DND-41 (cell line): ENCODE measurements at regions not wholly inside any gene's neighbourhood (a gene's known extent, or its start where the extent isn't known, plus 50 kb on each side); places are given as distances from the start of the nearest gene placed in this dataset.
A peak's percentile ranks its signal among the peaks of the same experiment; 100 is the strongest.
"Not testable (repeated sequence)": the region's sequence is repeated elsewhere in the genome, so short reads cannot be mapped to it uniquely, and the experiment has no call there.

Source experiments
- ATAC-seq: fragments of 200-7000 bp; cut with Tn5 transposase; 3 replicates; pipeline ENCODE4 v1.9.1; 2021; ENCODE audit warnings: low read depth; ENCODE audit not compliant: insufficient read depth
- DNase-seq: peaks from one replicate; pipeline ENCODE4 v3.0.0-alpha.2; 2020
- H2AFZ ChIP-seq: 2 replicates; pipeline ENCODE4 v1.6.0; 2012; ENCODE audit warnings: low read depth, low read length
- H3K27ac ChIP-seq: 2 replicates; pipeline ENCODE4 v1.5.1; 2012; ENCODE audit warnings: low read length, inconsistent platforms
- H3K27me3 ChIP-seq: fragments of 200-600 bp; sonication (generic); 2 replicates; pipeline ENCODE4 v1.6.0; 2012; ENCODE audit warnings: low read length, mild to moderate bottlenecking, inconsistent platforms; ENCODE audit not compliant: insufficient read depth, poor library complexity
- H3K36me3 ChIP-seq: 2 replicates; pipeline ENCODE4 v1.5.1; 2012; ENCODE audit warnings: low read length, inconsistent platforms; ENCODE audit not compliant: insufficient read depth
- H3K4me1 ChIP-seq: 2 replicates; pipeline ENCODE4 v1.5.1; 2012; ENCODE audit warnings: mild to moderate bottlenecking, low read length; ENCODE audit not compliant: insufficient read depth
- H3K4me2 ChIP-seq: 2 replicates; pipeline ENCODE4 v1.6.0; 2012; ENCODE audit warnings: mild to moderate bottlenecking, moderate library complexity, low read length, inconsistent platforms; ENCODE audit not compliant: insufficient read depth
- H3K4me3 ChIP-seq, 2 experiments: fragments of 200-600 bp in 1 of 2; shearing (Covaris generic) in 1 of 2; 2 replicates each; pipeline ENCODE4 v1.5.1; 2012 to 2016; ENCODE audit warnings: inconsistent platforms in 2 of 2, low read length in 2 of 2, mild to moderate bottlenecking in 2 of 2, low read depth in 1 of 2, moderate library complexity in 1 of 2
- H3K79me2 ChIP-seq: 2 replicates; pipeline ENCODE4 v1.6.0; 2012; ENCODE audit warnings: low read length, inconsistent platforms; ENCODE audit not compliant: insufficient read depth
- H3K9ac ChIP-seq: 2 replicates; pipeline ENCODE4 v1.6.0; 2012; ENCODE audit warnings: low read depth, mild to moderate bottlenecking, inconsistent platforms, low read length, moderate library complexity
- H3K9me3 ChIP-seq: 2 replicates; pipeline ENCODE4 v1.5.1; 2012; ENCODE audit warnings: low read length, moderate library complexity, mild to moderate bottlenecking, inconsistent platforms; ENCODE audit not compliant: insufficient read depth, severe bottlenecking
- H4K20me1 ChIP-seq: 2 replicates; pipeline ENCODE4 v1.6.0; 2012; ENCODE audit warnings: low read length; ENCODE audit not compliant: insufficient read depth
- EZH2 ChIP-seq: IDR thresholded peaks from 3 replicates; pipeline ENCODE4 v1.6.1; 2012; ENCODE audit warnings: borderline replicate concordance, low read depth, mild to moderate bottlenecking, moderate library complexity, low read length, inconsistent platforms; ENCODE audit not compliant: severe bottlenecking
- TF ChIP-seq, protein P1 (sequence below): IDR thresholded peaks from 2 replicates; pipeline ENCODE4 v1.5.1; 2012; ENCODE audit warnings: borderline replicate concordance, low read length, moderate library complexity, mild to moderate bottlenecking; ENCODE audit not compliant: poor library complexity, severe bottlenecking; ENCODE audit errors: extremely low read depth

DNA sequence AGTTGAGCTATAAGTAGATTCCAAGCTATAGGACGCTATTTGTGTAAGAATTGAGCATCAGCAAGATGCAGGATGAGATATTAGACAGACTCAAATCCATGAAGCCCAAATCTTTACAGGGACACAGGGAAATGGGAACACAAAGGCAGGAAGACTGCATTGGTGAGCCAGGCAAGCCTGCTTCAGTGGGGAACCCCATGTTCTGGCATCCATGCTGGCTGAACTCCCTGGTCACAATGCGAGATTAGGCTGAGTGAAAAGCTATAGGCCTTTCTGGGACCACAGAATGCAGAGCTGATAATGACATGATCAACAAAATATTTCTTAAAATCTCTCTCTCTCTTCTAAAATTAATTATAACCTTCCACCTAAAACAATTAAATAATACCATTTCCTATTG lies 170.5 kb downstream of the CDC14C start:
- no peak for DNase-seq

DNA sequence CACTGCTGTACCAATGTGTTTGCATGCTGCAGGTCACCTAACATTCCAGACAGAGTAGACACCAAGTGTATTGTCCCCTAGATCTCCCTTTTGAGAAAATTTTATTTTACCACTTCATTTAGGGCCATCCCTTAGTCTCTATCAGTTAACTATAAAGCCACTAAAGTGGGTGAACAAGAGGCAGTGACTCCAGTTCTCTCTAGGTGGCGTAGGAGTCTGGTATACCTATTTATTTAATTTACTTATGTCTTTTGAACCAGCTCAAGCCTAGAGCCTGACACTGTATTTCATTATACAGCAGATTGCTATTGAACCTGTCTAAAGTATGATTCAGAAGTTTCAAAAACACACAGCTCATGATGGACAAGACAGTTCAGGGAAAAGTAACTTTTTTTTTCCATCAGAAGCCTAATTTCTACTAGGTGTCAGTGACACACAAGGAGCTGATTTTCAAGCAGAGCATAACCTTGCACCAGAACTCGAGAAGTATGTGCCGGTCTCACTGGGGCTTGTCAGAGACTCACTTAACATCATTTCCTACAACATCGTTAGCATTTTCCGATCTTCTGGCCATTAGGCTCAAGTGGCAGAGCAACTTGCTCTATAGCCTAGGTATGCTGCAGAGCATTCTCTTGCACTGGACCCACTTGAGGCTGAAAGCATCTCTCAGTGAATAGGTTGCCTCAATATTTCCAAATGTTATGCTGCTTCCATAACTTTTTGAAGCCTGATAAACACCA lies 175.4 kb downstream of the CDC14C start:
- H4K20me1 ChIP-seq: no peaks in the 10 kb centered on the region
- DNase-seq (no peak), ATAC-seq (no peak)
- H3K9ac ChIP-seq: no peak overlapping the region
- H3K4me2 ChIP-seq: no peak overlapping the region
- H2AFZ ChIP-seq: no peak overlapping the region
- H3K27me3 ChIP-seq: no peaks in the 10 kb centered on the region
- H3K36me3 ChIP-seq: no peaks in the 10 kb centered on the region
- no peak overlapping the region for H3K27ac ChIP-seq
- H3K4me1 ChIP-seq: no peaks in the 10 kb centered on the region
- no peaks in the 10 kb centered on the region for H3K9me3 ChIP-seq
- H3K79me2 ChIP-seq: no peaks in the 10 kb centered on the region
- no peak for TF ChIP-seq EZH2
- TF ChIP-seq, protein P1, sequence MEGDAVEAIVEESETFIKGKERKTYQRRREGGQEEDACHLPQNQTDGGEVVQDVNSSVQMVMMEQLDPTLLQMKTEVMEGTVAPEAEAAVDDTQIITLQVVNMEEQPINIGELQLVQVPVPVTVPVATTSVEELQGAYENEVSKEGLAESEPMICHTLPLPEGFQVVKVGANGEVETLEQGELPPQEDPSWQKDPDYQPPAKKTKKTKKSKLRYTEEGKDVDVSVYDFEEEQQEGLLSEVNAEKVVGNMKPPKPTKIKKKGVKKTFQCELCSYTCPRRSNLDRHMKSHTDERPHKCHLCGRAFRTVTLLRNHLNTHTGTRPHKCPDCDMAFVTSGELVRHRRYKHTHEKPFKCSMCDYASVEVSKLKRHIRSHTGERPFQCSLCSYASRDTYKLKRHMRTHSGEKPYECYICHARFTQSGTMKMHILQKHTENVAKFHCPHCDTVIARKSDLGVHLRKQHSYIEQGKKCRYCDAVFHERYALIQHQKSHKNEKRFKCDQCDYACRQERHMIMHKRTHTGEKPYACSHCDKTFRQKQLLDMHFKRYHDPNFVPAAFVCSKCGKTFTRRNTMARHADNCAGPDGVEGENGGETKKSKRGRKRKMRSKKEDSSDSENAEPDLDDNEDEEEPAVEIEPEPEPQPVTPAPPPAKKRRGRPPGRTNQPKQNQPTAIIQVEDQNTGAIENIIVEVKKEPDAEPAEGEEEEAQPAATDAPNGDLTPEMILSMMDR: peak; percentile 25
- H3K4me3 ChIP-seq: no peak overlapping the region

More for the DNA sequence above, 170.5 kb downstream of the CDC14C start:
- no peak overlapping the region for H3K9ac ChIP-seq
- no peak for ATAC-seq
- H2AFZ ChIP-seq: no peak overlapping the region
- H4K20me1 ChIP-seq: no peaks in the 10 kb centered on the region
- H3K27me3 ChIP-seq: no peaks in the 10 kb centered on the region
- no peaks in the 10 kb centered on the region for H3K9me3 ChIP-seq
- no peaks in the 10 kb centered on the region for H3K36me3 ChIP-seq
- no peak for TF ChIP-seq EZH2
- TF ChIP-seq, protein P1: no peak
- no peak overlapping the region for H3K4me2 ChIP-seq
- H3K4me1 ChIP-seq: no peaks in the 10 kb centered on the region
- no peak overlapping the region for H3K4me3 ChIP-seq
- H3K79me2 ChIP-seq: no peaks in the 10 kb centered on the region
- H3K27ac ChIP-seq: no peak overlapping the region

DNA sequence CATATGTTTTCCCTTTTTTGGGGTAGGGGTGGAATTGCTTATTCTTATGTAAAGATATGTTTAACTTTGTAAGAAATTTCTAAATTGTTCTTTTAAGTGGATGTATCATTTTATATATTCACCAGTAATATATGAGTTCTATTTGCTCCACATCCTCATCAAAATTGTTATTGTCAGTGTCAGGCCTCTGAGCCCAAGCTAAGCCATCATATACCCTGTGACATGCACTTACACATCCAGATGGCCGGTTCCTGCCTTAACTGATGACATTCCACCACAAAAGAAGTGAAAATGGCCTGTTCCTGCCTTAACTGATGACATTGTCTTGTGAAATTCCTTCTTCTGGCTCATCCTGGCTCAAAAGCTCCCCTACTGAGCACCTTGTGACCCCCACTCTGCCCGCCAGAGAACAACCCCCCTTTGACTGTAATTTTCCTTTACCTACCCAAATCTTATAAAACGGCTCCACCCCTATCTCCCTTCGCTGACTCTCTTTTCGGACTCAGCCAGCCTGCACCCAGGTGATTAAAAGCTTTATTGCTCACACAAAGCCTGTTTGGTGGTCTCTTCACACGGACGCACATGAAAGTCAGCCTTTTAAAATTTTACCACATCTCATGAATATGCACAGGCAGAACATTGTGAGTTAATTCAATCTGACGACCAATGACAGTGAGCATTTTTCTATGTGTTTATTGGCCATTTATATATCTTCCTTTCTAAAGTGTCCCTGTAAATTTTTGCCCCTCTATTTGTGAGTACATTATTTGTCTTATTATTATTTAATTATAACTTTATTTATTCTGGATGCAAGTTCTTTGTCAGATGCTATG lies 176.8 kb downstream of the CDC14C start:
- H3K4me3 ChIP-seq, ATAC-seq, H3K36me3 ChIP-seq, H4K20me1 ChIP-seq, H3K4me2 ChIP-seq, H3K9me3 ChIP-seq, H3K4me1 ChIP-seq, H3K9ac ChIP-seq, DNase-seq, H3K27me3 ChIP-seq, H2AFZ ChIP-seq, H3K27ac ChIP-seq, H3K79me2 ChIP-seq: not testable (repeated sequence)

DNA sequence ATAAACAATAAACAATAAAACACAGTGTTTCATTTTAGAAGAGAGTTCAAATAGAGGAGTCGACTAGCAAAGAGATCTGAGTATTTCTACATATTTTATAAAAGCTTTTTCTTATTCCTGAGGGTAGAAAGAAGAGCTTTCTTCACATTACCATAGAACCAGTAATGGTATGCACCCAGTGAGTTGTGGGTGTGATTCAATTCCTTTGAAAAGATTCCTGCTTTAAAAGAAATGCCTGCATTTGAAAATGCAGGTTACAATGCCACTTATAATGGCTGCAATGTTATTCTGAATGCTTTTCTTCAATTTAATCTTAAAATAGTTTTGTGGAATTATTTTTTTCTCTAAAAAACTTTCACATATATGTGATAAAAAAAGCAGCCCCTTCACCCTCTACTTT lies 178.1 kb downstream of the CDC14C start:
- H3K9ac ChIP-seq: no peak overlapping the region
- ATAC-seq: no peak
- DNase-seq: no peak
- TF ChIP-seq EZH2: no peak
- TF ChIP-seq, protein P1: no peak
- no peak overlapping the region for H2AFZ ChIP-seq
- H3K79me2 ChIP-seq: no peaks in the 10 kb centered on the region
- H3K9me3 ChIP-seq: no peaks in the 10 kb centered on the region
- H4K20me1 ChIP-seq: no peaks in the 10 kb centered on the region
- no peak overlapping the region for H3K4me3 ChIP-seq
- H3K4me2 ChIP-seq: no peak overlapping the region
- no peaks in the 10 kb centered on the region for H3K27me3 ChIP-seq
- no peak overlapping the region for H3K27ac ChIP-seq
- no peaks in the 10 kb centered on the region for H3K36me3 ChIP-seq
- no peaks in the 10 kb centered on the region for H3K4me1 ChIP-seq
